Osteoblast (primary cell): ENCODE measurements at regions not wholly inside any gene's neighbourhood (a gene's known extent, or its start where the extent isn't known, plus 50 kb on each side); places are given as distances from the start of the nearest gene placed in this dataset.

ENCODE experiments used
- DNase-seq: peaks from one replicate; pipeline ENCODE4 v3.0.0; 2011; ENCODE audit warnings: low spot score, mixed read lengths; ENCODE audit not compliant: insufficient read length; ENCODE audit errors: missing footprints
- H2AFZ ChIP-seq: 2 replicates; pipeline ENCODE4 v1.6.0; 2011; ENCODE audit warnings: mild to moderate bottlenecking, low read length
- H3K27ac ChIP-seq: 2 replicates; pipeline ENCODE4 v1.5.1; 2011; ENCODE audit warnings: mild to moderate bottlenecking, low read depth, low read length, moderate library complexity
- H3K27me3 ChIP-seq: 2 replicates; pipeline ENCODE4 v1.6.0; 2012; ENCODE audit warnings: mild to moderate bottlenecking, control low read depth, inconsistent platforms, low read length, moderate library complexity; ENCODE audit not compliant: insufficient read depth
- H3K36me3 ChIP-seq: 2 replicates; pipeline ENCODE4 v1.5.1; 2011; ENCODE audit warnings: mild to moderate bottlenecking, low read length, control low read depth, moderate library complexity; ENCODE audit not compliant: insufficient read depth
- H3K4me1 ChIP-seq: 2 replicates; pipeline ENCODE4 v1.5.1; 2011; ENCODE audit warnings: mild to moderate bottlenecking, low read length, control low read depth, moderate library complexity; ENCODE audit not compliant: insufficient read depth
- H3K4me2 ChIP-seq: 2 replicates; pipeline ENCODE4 v1.6.0; 2011; ENCODE audit warnings: mild to moderate bottlenecking, low read length; ENCODE audit not compliant: insufficient read depth
- H3K4me3 ChIP-seq: fragments of 200-600 bp; sonication (generic); 3 replicates; pipeline ENCODE4 v1.5.1; 2012; ENCODE audit warnings: mild to moderate bottlenecking, low read length, inconsistent platforms; ENCODE audit not compliant: insufficient read depth
- H3K79me2 ChIP-seq: 2 replicates; pipeline ENCODE4 v1.6.0; 2012; ENCODE audit warnings: mild to moderate bottlenecking, low read length, control low read depth, inconsistent platforms; ENCODE audit not compliant: insufficient read depth
- H3K9me3 ChIP-seq: 2 replicates; pipeline ENCODE4 v1.5.1; 2011; ENCODE audit warnings: low read depth, low read length, control low read depth
- H4K20me1 ChIP-seq: 2 replicates; pipeline ENCODE4 v1.6.0; 2012; ENCODE audit warnings: mild to moderate bottlenecking, low read length, control low read depth; ENCODE audit not compliant: insufficient read depth
- CTCF ChIP-seq: IDR thresholded peaks from 2 replicates; pipeline ENCODE4 v1.5.1; 2011; ENCODE audit warnings: mild to moderate bottlenecking, low read depth, low read length, moderate library complexity; ENCODE audit errors: extremely low read depth

- no peak overlapping the region for H3K4me2 ChIP-seq
- H3K36me3 ChIP-seq, result no peaks in the 10 kb centered on the region
- TF ChIP-seq CTCF, result no peak
- H3K4me3 ChIP-seq, result no peak overlapping the region
- H2AFZ ChIP-seq, result no peak overlapping the region
- peak; percentile 3 for DNase-seq
- H3K4me1 ChIP-seq, result no peaks in the 10 kb centered on the region
- no peaks in the 10 kb centered on the region for H3K79me2 ChIP-seq
- no peak overlapping the region for H3K27ac ChIP-seq
- H3K27me3 ChIP-seq, result no peaks in the 10 kb centered on the region
- no peaks in the 10 kb centered on the region for H4K20me1 ChIP-seq
- H3K9me3 ChIP-seq, result no peaks in the 10 kb centered on the region
Observed at GRCh38 chr2:180255981-180256380, 248.9 kb upstream of the CWC22 start.

GRCh38 chr2:180254872-180255271, 247.8 kb upstream of the CWC22 start:
- Histone ChIP-seq H4K20me1 (no peaks in the 10 kb centered on the region), H3K4me1 (no peaks in the 10 kb centered on the region), H3K4me3 (no peak overlapping the region), H3K27ac (no peak overlapping the region), H3K79me2 (no peaks in the 10 kb centered on the region), H3K9me3 (no peaks in the 10 kb centered on the region), H3K36me3 (no peaks in the 10 kb centered on the region), H3K4me2 (no peak overlapping the region), H3K27me3 (no peaks in the 10 kb centered on the region), H2AFZ (no peak overlapping the region)
- no peak for TF ChIP-seq CTCF
- peak; percentile 69 for DNase-seq

GRCh38 chr2:180247658-180248057, 240.6 kb upstream of the CWC22 start:
- H3K4me1 ChIP-seq, result no peaks in the 10 kb centered on the region
- no peak overlapping the region for H3K4me3 ChIP-seq
- no peak overlapping the region for H2AFZ ChIP-seq
- H3K79me2 ChIP-seq, result no peaks in the 10 kb centered on the region
- TF ChIP-seq CTCF, result no peak
- no peaks in the 10 kb centered on the region for H3K9me3 ChIP-seq
- H3K27ac ChIP-seq, result no peak overlapping the region
- DNase-seq, result no peak
- no peak overlapping the region for H3K4me2 ChIP-seq
- H4K20me1 ChIP-seq, result no peaks in the 10 kb centered on the region
- no peaks in the 10 kb centered on the region for H3K27me3 ChIP-seq
- H3K36me3 ChIP-seq, result no peaks in the 10 kb centered on the region

- no peak for DNase-seq
- H3K4me2 ChIP-seq, result no peak overlapping the region
- no peaks in the 10 kb centered on the region for H3K79me2 ChIP-seq
- no peak overlapping the region for H2AFZ ChIP-seq
- H3K9me3 ChIP-seq, result no peaks in the 10 kb centered on the region
- H3K36me3 ChIP-seq, result no peaks in the 10 kb centered on the region
- no peak overlapping the region for H3K4me3 ChIP-seq
- no peaks in the 10 kb centered on the region for H3K4me1 ChIP-seq
- TF ChIP-seq CTCF, result no peak
- H3K27me3 ChIP-seq, result no peaks in the 10 kb centered on the region
- no peaks in the 10 kb centered on the region for H4K20me1 ChIP-seq
- H3K27ac ChIP-seq, result no peak overlapping the region
Observed at GRCh38 chr2:180246268-180246667, 239.2 kb upstream of the CWC22 start.
